ENCODE measurements at regions not wholly inside any gene's neighbourhood (a gene's known extent, or its start where the extent isn't known, plus 50 kb on each side); places are given as distances from the start of the nearest gene placed in this dataset.

DNA sequence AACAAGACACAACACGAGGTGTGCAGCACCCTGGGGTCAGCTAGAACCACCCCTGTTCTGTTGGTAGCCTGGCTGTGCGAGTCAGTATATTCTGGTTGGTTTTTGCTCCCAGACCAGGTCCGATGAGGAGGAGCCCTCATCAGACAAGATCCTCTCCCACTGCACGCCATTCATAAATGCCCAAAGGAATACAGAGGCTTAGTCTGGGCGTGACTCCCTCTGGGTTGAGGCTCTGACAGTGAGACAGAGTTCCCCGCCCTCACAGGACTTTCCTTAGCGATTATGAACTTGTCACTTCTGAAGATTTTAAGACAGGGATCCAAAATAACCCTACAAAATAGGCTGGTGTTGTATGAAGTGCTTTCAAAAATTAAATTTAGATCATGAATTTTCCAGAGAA is 85.5 kb upstream of the MC2R start:
- TF ChIP-seq POLR2A (IDR thresholded peaks at IDR 0.05) (no peak), CTCF (IDR thresholded peaks at IDR 0.05 in 4 of 5, conservative IDR thresholded peaks at IDR 0.05 in 1 of 5) (no peak)

Measured in gastrocnemius medialis (tissue), 4 donors.